CD8-positive, alpha-beta memory T cell (primary cell): ENCODE measurements at regions not wholly inside any gene's neighbourhood (a gene's known extent, or its start where the extent isn't known, plus 50 kb on each side); places are given as distances from the start of the nearest gene placed in this dataset.
"Not testable (repeated sequence)": the region's sequence is repeated elsewhere in the genome, so short reads cannot be mapped to it uniquely, and the experiment has no call there.

Source experiments
- CTCF ChIA-PET: fragments of 350-600 bp; sonication (Branson Sonifier 250); formaldehyde crosslinking; loops from one replicate; lab custom pipeline; 2021; ENCODE audit warnings: antibody characterized with exemption; lab: Charles Lee
- POLR2A ChIA-PET: fragments of 350-600 bp; sonication (Branson Sonifier 250); formaldehyde crosslinking; loops from one replicate; lab custom pipeline; 2021; ENCODE audit warnings: antibody characterized with exemption; lab: Charles Lee
- DNase-seq, 5 donors: peaks; one replicate each; pipeline versions ENCODE4 v3.0.0 to v3.0.0-alpha.2; 2020 to 2022; ENCODE audit warnings: mixed read lengths in 1 of 5
- H3K27ac ChIP-seq: one replicate; pipeline ENCODE4 v1.7.0; 2013; ENCODE audit warnings: low read depth, mild to moderate bottlenecking, low read length, moderate library complexity
- H3K27me3 ChIP-seq: 2 replicates; pipeline ENCODE4 v1.7.0; 2013; ENCODE audit warnings: low read length, mild to moderate bottlenecking; ENCODE audit not compliant: insufficient read depth, poor library complexity, severe bottlenecking
- H3K36me3 ChIP-seq: 2 replicates; pipeline ENCODE4 v1.7.0; 2013; ENCODE audit warnings: mild to moderate bottlenecking, low read length, moderate library complexity; ENCODE audit not compliant: insufficient read depth
- H3K4me1 ChIP-seq: 2 replicates; pipeline ENCODE4 v1.7.0; 2013; ENCODE audit warnings: mild to moderate bottlenecking, low read length, moderate library complexity; ENCODE audit not compliant: insufficient read depth
- H3K4me3 ChIP-seq: 2 replicates; pipeline ENCODE4 v1.7.0; 2013; ENCODE audit warnings: mild to moderate bottlenecking, low read length
- H3K9me3 ChIP-seq: 2 replicates; pipeline ENCODE4 v1.7.0; 2013; ENCODE audit warnings: mild to moderate bottlenecking, low read length
- H3K27ac Mint-ChIP-seq, 8 donors: one replicate each; pipeline ENCODE4 v1.8.0; 2020 to 2021; ENCODE audit warnings: mixed read lengths in 8 of 8, mild to moderate bottlenecking in 6 of 8, inconsistent platforms in 3 of 8, moderate library complexity in 3 of 8
- H3K27me3 Mint-ChIP-seq, 2 donors: one replicate each; pipeline ENCODE4 v1.8.0; 2020 to 2021; ENCODE audit warnings: mixed read lengths in 2 of 2, mild to moderate bottlenecking in 1 of 2, moderate library complexity in 1 of 2
- H3K36me3 Mint-ChIP-seq, 3 donors: one replicate each; pipeline ENCODE4 v1.8.0; 2020 to 2021; ENCODE audit warnings: mixed read lengths in 3 of 3, inconsistent platforms in 1 of 3, mild to moderate bottlenecking in 1 of 3
- H3K4me1 Mint-ChIP-seq, 3 donors: one replicate each; pipeline ENCODE4 v1.8.0; 2020 to 2021; ENCODE audit warnings: mixed read lengths in 3 of 3, inconsistent platforms in 1 of 3, mild to moderate bottlenecking in 1 of 3
- H3K4me3 Mint-ChIP-seq, 7 donors: one replicate each; pipeline ENCODE4 v1.8.0; 2020 to 2021; ENCODE audit warnings: mixed read lengths in 7 of 7, mild to moderate bottlenecking in 6 of 7, moderate library complexity in 4 of 7, inconsistent platforms in 2 of 7
- H3K9me3 Mint-ChIP-seq, 5 donors: one replicate each; pipeline ENCODE4 v1.8.0; 2020 to 2022; ENCODE audit warnings: mixed read lengths in 5 of 5, mild to moderate bottlenecking in 3 of 5, moderate library complexity in 2 of 5, inconsistent platforms in 1 of 5

DNA sequence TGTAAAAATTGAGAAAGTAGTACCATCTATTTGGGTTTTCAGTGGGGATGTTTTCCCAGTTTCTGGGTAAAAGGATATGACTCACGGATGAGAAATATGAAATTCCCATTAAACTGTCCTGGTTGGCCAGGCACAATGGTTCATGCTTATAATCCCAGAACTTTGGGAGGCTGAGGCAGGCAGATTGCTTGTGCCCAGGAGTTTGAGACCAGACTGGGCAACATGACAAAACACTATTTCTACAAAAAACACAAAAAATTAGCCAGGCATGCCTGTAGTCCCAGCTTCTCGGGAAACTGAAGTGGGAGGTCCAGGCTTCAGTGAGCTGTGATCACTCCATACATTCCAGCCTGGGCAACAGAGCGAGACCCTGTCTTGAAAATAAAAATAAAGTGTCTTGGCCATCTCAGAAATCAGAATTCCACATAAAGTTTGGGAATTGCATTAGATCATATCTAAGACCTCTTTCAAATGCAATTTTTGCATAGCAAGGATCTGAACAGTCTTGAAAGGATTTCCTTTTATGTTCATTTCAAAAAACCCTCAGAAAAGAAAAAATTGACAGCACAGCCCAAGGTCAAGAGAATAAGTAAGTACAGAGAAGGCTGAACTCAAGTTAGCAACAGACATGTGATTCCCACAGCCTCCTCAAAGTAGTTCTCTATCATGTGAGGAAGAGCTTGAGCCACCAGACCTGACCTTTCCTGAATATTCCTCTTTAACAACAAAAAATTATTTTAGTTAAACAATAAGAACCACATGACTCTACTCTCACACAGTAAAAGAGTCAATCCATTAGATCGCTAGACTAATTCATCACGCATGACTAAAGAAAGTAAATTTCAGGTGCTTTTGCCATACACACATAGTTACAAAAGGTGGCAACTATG, 141.5 kb upstream of the CAV2 start:
- Mint-ChIP-seq H3K27ac (no peak overlapping the region), H3K4me1 (no peaks in the 10 kb centered on the region), H3K36me3 (no peaks in the 10 kb centered on the region), H3K27me3 (peaks cover 5 to 20% of the 10 kb centered on the region in 2 donors), H3K9me3 (no peaks in the 10 kb centered on the region), H3K4me3 (no peak overlapping the region)
- Histone ChIP-seq H3K27ac (no peak overlapping the region), H3K27me3 (no peaks in the 10 kb centered on the region), H3K4me1 (no peaks in the 10 kb centered on the region), H3K4me3 (no peak overlapping the region), H3K9me3 (no peaks in the 10 kb centered on the region), H3K36me3 (no peaks in the 10 kb centered on the region)
- POLR2A ChIA-PET, result no interaction called here
- CTCF ChIA-PET, result no interaction called here
- DNase-seq, result no peak

DNA sequence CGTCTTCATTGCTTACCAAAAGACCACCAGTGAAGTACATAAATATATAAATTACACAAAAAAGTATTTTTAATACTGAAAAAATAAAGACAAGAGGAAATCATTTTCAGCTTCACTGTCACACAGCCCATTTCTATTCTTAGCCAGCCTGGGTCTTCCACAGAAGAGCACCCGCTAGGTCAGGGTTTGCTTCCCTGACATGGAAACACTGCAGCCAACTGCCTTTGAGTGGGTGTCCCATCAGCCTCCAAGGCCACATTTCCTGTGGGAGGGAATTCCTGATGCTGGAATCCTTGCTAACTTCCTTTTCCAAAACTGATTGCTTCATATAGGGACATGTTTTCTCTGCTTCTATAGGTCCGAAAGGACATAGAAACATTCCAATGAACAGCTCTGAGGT, 137.8 kb upstream of the CAV2 start:
- H3K27me3 ChIP-seq, result no peaks in the 10 kb centered on the region
- no peak for DNase-seq
- H3K4me3 Mint-ChIP-seq, result no peak overlapping the region
- no peaks in the 10 kb centered on the region for H3K36me3 Mint-ChIP-seq
- no peaks in the 10 kb centered on the region for H3K4me1 Mint-ChIP-seq
- H3K36me3 ChIP-seq, result no peaks in the 10 kb centered on the region
- CTCF ChIA-PET, result no interaction called here
- H3K4me3 ChIP-seq, result no peak overlapping the region
- no peaks in the 10 kb centered on the region for H3K9me3 Mint-ChIP-seq
- no peak overlapping the region for H3K27ac Mint-ChIP-seq
- POLR2A ChIA-PET, result no interaction called here
- peaks cover 2 to 38% of the 10 kb centered on the region in 2 donors for H3K27me3 Mint-ChIP-seq
- H3K9me3 ChIP-seq, result no peaks in the 10 kb centered on the region
- H3K27ac ChIP-seq, result no peak overlapping the region
- no peaks in the 10 kb centered on the region for H3K4me1 ChIP-seq

DNA sequence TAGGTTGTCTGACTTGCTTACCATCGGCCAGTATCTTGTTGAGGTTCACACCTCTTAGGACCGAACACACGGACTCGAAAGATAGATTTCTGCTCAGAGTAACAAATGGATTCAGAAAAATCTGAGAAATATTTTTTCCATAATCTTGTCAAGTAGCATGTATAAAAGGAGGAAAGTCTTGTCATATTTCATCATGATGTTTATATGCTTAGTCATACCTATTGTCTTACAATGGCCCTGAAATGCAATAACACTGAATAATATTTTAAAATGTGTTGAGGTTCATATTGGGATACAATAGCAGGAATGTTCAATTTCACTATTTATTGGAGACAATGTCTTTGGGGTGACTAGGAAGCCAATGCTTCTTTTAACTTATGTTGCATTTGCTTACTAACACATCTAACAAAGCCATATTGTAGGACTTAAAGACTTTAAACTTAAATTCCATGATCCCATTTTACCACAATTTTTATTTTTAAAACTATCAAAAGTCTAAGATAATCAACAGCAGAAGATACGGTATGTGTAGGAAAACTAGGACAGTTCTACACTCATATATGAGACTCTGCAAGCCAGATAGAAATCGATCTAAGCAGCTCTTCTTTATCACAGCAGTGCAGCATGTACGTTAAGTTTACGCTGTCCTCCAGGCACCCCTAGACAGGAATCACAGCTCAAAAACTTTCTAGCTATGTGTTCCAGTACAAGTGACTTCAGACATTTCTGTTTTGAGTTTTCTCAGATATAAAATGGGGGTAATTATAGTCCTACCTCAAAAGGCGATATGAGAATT, 135.7 kb upstream of the CAV2 start:
- Mint-ChIP-seq H3K36me3 (no peaks in the 10 kb centered on the region), H3K27me3 (peaks cover 2 to 33% of the 10 kb centered on the region in 2 donors), H3K4me1 (no peaks in the 10 kb centered on the region), H3K9me3 (no peaks in the 10 kb centered on the region), H3K4me3 (no peak overlapping the region), H3K27ac (no peak overlapping the region)
- Histone ChIP-seq H3K4me3 (no peak overlapping the region), H3K27ac (no peak overlapping the region), H3K9me3 (no peaks in the 10 kb centered on the region), H3K27me3 (no peaks in the 10 kb centered on the region), H3K36me3 (no peaks in the 10 kb centered on the region), H3K4me1 (no peaks in the 10 kb centered on the region)
- POLR2A ChIA-PET, result no interaction called here
- no peak for DNase-seq
- CTCF ChIA-PET, result no interaction called here

DNA sequence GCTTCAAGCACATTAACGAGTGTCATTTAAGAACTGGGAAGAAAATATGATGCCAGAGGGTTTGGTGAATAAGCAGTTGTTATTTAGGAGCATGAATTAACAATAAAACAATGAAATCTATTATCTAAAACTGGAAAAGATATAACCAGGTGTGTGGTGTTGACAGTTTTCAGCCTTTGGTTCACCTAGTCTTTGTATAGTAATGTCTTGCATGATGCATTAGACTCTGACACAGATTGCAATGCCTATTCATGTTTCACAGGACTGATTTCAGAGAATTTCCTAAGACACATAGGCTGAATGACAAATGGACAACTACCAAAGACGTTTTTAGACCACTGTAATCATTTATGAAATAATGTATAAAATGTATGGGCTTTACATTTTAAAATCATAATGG, 135.1 kb upstream of the CAV2 start:
- Histone ChIP-seq H3K27me3 (no peaks in the 10 kb centered on the region), H3K27ac (no peak overlapping the region), H3K4me3 (no peak overlapping the region), H3K36me3 (no peaks in the 10 kb centered on the region), H3K4me1 (no peaks in the 10 kb centered on the region), H3K9me3 (no peaks in the 10 kb centered on the region)
- DNase-seq, result no peak
- Mint-ChIP-seq H3K9me3 (no peaks in the 10 kb centered on the region), H3K27me3 (peaks cover 2 to 33% of the 10 kb centered on the region in 2 donors), H3K27ac (no peak overlapping the region), H3K4me3 (no peak overlapping the region), H3K4me1 (no peaks in the 10 kb centered on the region), H3K36me3 (no peaks in the 10 kb centered on the region)
- CTCF ChIA-PET, result no interaction called here
- POLR2A ChIA-PET, result no interaction called here

DNA sequence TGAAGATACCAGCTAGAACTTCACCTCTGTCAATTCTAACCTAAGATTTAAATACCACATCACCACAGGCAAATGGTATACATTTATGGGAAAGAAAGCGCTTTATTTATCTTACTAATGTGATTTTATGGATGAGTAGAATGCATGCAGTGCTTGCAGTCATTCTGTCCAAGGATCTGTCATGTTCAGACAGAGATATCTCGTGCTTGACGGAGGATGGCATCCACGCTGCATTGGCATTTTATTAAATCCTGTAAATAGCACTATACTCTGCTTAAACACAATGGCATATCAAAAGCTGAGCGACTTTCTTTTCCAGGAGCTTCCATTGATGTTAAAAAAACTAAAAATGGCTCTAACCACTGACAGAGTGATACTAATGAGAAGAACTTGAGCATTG, 133.7 kb upstream of the CAV2 start:
- ChIA-PET CTCF (no interaction called here), POLR2A (no interaction called here)
- no peak for DNase-seq
- H3K9me3 ChIP-seq, result no peaks in the 10 kb centered on the region
- H3K4me3 ChIP-seq, result no peak overlapping the region
- no peak overlapping the region for H3K4me3 Mint-ChIP-seq
- no peak overlapping the region for H3K27ac ChIP-seq
- H3K27ac Mint-ChIP-seq, result no peak overlapping the region
- H3K27me3 ChIP-seq, result no peaks in the 10 kb centered on the region
- no peaks in the 10 kb centered on the region for H3K4me1 ChIP-seq
- H3K27me3 Mint-ChIP-seq, result peaks cover 2 to 39% of the 10 kb centered on the region in 2 donors
- H3K36me3 ChIP-seq, result no peaks in the 10 kb centered on the region
- H3K9me3 Mint-ChIP-seq, result no peaks in the 10 kb centered on the region
- no peaks in the 10 kb centered on the region for H3K36me3 Mint-ChIP-seq
- H3K4me1 Mint-ChIP-seq, result no peaks in the 10 kb centered on the region

GRCh38 chr7:116367171-116367813, 132.2 kb upstream of the CAV2 start:
- H3K27ac Mint-ChIP-seq, result no peak overlapping the region
- no peak overlapping the region for H3K4me3 Mint-ChIP-seq
- H3K9me3 Mint-ChIP-seq, result no peaks in the 10 kb centered on the region
- Histone ChIP-seq H3K4me1 (no peaks in the 10 kb centered on the region), H3K27ac (no peak overlapping the region), H3K27me3 (no peaks in the 10 kb centered on the region), H3K4me3 (no peak overlapping the region), H3K9me3 (no peaks in the 10 kb centered on the region), H3K36me3 (no peaks in the 10 kb centered on the region)
- ChIA-PET POLR2A (no interaction called here), CTCF (no interaction called here)
- peaks cover 2 to 39% of the 10 kb centered on the region in 2 donors for H3K27me3 Mint-ChIP-seq
- no peaks in the 10 kb centered on the region for H3K36me3 Mint-ChIP-seq
- no peaks in the 10 kb centered on the region for H3K4me1 Mint-ChIP-seq
- no peak for DNase-seq

GRCh38 chr7:116368965-116369364, 130.6 kb upstream of the CAV2 start:
- peaks cover 3 to 36% of the 10 kb centered on the region in 2 donors for H3K27me3 Mint-ChIP-seq
- POLR2A ChIA-PET, result no interaction called here

GRCh38 chr7:116371536-116371935, 128.0 kb upstream of the CAV2 start:
- H3K4me1 ChIP-seq, H3K36me3 ChIP-seq, H3K27ac Mint-ChIP-seq, H3K27me3 ChIP-seq, DNase-seq, H3K36me3 Mint-ChIP-seq, H3K9me3 ChIP-seq, CTCF ChIA-PET, H3K4me3 Mint-ChIP-seq, H3K4me3 ChIP-seq, H3K27ac ChIP-seq, H3K4me1 Mint-ChIP-seq, H3K9me3 Mint-ChIP-seq, POLR2A ChIA-PET: not testable (repeated sequence)
- peaks cover 3 to 20% of the 10 kb centered on the region in 2 donors for H3K27me3 Mint-ChIP-seq

More at GRCh38 chr7:116368965-116369364, 130.6 kb upstream of the CAV2 start:
- H3K9me3 Mint-ChIP-seq, result peaks cover 0 to 3% (median 0%) of the 10 kb centered on the region in 5 donors
- no peak overlapping the region for H3K27ac ChIP-seq
- no peak overlapping the region for H3K4me3 ChIP-seq
- CTCF ChIA-PET, result no interaction called here
- no peak overlapping the region for H3K4me3 Mint-ChIP-seq
- H3K27me3 ChIP-seq, result no peaks in the 10 kb centered on the region
- DNase-seq, result no peak
- H3K36me3 Mint-ChIP-seq, result no peaks in the 10 kb centered on the region
- H3K27ac Mint-ChIP-seq, result no peak overlapping the region
- H3K4me1 Mint-ChIP-seq, result no peaks in the 10 kb centered on the region
- H3K4me1 ChIP-seq, result no peaks in the 10 kb centered on the region
- H3K36me3 ChIP-seq, result no peaks in the 10 kb centered on the region
- no peaks in the 10 kb centered on the region for H3K9me3 ChIP-seq
